Thyroid gland (tissue), 4 donors: ENCODE measurements at regions not wholly inside any gene's neighbourhood (a gene's known extent, or its start where the extent isn't known, plus 50 kb on each side); places are given as distances from the start of the nearest gene placed in this dataset.
"Not testable (repeated sequence)": the region's sequence is repeated elsewhere in the genome, so short reads cannot be mapped to it uniquely, and the experiment has no call there.

Experiments
- CTCF ChIP-seq, 6 experiments: fragments of 200-600 bp in 3 of 6; fragments of 450-650 bp in 3 of 6; sonication (generic) in 3 of 6; IDR thresholded peaks; one replicate each; pipeline ENCODE4 v1.5.1; 2016 to 2019; ENCODE audit warnings: antibody characterized with exemption in 6 of 6, mild to moderate bottlenecking in 2 of 6, inconsistent platforms in 1 of 6, moderate library complexity in 1 of 6
- POLR2A ChIP-seq, 2 donors: fragments of 450-650 bp; IDR thresholded peaks; one replicate each; pipeline ENCODE4 v1.6.1; 2017; ENCODE audit warnings: antibody characterized with exemption in 2 of 2, mild to moderate bottlenecking in 2 of 2, moderate library complexity in 1 of 2

GRCh38 chrY:16255778-16256177 is 1624.2 kb downstream of the CDY2B start:
- not testable (repeated sequence) for TF ChIP-seq CTCF, POLR2A (IDR thresholded peaks at IDR 0.05)
